Mononuclear cell (primary cell): ENCODE measurements at regions not wholly inside any gene's neighbourhood (a gene's known extent, or its start where the extent isn't known, plus 50 kb on each side); places are given as distances from the start of the nearest gene placed in this dataset.
"Not testable (repeated sequence)": the region's sequence is repeated elsewhere in the genome, so short reads cannot be mapped to it uniquely, and the experiment has no call there.

Experiments
- H3K27me3 ChIP-seq: 2 replicates; pipeline ENCODE4 v1.6.0; 2011; ENCODE audit warnings: low read length, control low read depth; ENCODE audit not compliant: insufficient read depth
- H3K4me1 ChIP-seq: 2 replicates; pipeline ENCODE4 v1.5.1; 2011; ENCODE audit warnings: mild to moderate bottlenecking, low read length, control low read depth; ENCODE audit not compliant: insufficient read depth
- H3K4me3 ChIP-seq: 2 replicates; pipeline ENCODE4 v1.5.1; 2011; ENCODE audit warnings: mild to moderate bottlenecking, low read length, moderate library complexity
- H3K9me3 ChIP-seq: 2 replicates; pipeline ENCODE4 v1.5.1; 2011; ENCODE audit warnings: low read depth, mild to moderate bottlenecking, control low read depth, low read length

GRCh38 chr17:20702692-20703091 lies 123.2 kb downstream of the CDRT15L2 start:
- Histone ChIP-seq H3K9me3 (no peaks in the 10 kb centered on the region), H3K4me3 (no peak overlapping the region), H3K4me1 (peaks cover 18% of the 10 kb centered on the region), H3K27me3 (no peaks in the 10 kb centered on the region)

DNA sequence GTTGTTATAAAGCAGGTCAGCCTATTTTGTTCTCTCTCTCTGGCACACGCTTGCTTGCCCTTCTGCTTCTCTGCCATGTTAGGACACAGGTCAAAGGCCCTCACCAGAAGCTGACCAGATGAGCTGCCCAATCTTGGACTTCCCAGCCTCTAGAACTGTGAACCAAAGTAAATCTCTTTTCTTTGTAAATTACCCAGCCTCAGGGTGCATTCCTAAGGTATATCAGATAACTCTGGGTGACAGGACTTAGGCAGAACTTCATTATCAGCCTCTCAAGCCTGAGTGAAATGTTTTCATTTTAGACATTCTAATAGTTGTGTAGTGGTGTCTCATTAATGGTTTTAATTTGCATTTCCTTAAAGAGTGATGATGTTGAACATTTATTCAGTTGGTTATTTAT lies 124.3 kb downstream of the CDRT15L2 start:
- H3K27me3 ChIP-seq: no peaks in the 10 kb centered on the region
- H3K4me1 ChIP-seq: peaks cover 11% of the 10 kb centered on the region
- no peaks in the 10 kb centered on the region for H3K9me3 ChIP-seq
- no peak overlapping the region for H3K4me3 ChIP-seq

DNA sequence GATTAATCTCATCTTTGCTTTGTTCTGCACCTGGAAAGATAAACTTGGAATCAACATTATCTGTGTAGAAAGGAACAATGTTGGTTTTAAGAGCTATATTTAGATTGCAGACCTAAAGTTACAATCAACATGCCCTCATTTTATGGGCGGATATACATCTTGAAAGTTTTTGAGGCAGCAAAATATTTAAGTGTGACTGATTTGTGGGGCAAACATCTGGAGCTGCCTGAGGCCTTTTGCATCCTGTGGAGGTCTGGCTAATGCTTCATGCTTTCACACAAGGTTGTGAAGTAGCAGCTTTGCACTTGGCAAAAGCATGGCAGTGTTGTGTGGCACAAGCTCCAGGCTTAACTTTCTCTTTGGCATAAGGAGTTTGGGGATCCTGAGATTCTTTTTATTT lies 125.7 kb downstream of the CDRT15L2 start:
- H3K4me3 ChIP-seq, H3K9me3 ChIP-seq, H3K4me1 ChIP-seq, H3K27me3 ChIP-seq: not testable (repeated sequence)

- Histone ChIP-seq H3K4me1 (no peaks in the 10 kb centered on the region), H3K9me3 (no peaks in the 10 kb centered on the region), H3K4me3 (no peak overlapping the region), H3K27me3 (no peaks in the 10 kb centered on the region)
Observed at GRCh38 chr17:20706751-20707373, 127.3 kb downstream of the CDRT15L2 start.

- H3K9me3 ChIP-seq, H3K27me3 ChIP-seq, H3K4me1 ChIP-seq, H3K4me3 ChIP-seq: not testable (repeated sequence)
Observed at GRCh38 chr17:20708821-20709220, 129.3 kb downstream of the CDRT15L2 start.

GRCh38 chr17:20716481-20716880 lies 137.0 kb downstream of the CDRT15L2 start:
- not testable (repeated sequence) for H3K9me3 ChIP-seq, H3K4me3 ChIP-seq, H3K27me3 ChIP-seq

GRCh38 chr17:20721171-20721570 lies 141.6 kb downstream of the CDRT15L2 start:
- H3K27me3 ChIP-seq: no peaks in the 10 kb centered on the region
- H3K4me1 ChIP-seq: no peaks in the 10 kb centered on the region
- H3K9me3 ChIP-seq: no peaks in the 10 kb centered on the region
- no peak overlapping the region for H3K4me3 ChIP-seq

More at GRCh38 chr17:20716481-20716880, 137.0 kb downstream of the CDRT15L2 start:
- H3K4me1 ChIP-seq: not testable (repeated sequence)

- H3K27me3 ChIP-seq, H3K4me3 ChIP-seq, H3K4me1 ChIP-seq, H3K9me3 ChIP-seq: not testable (repeated sequence)
Observed at GRCh38 chr17:20724391-20724790, 144.9 kb downstream of the CDRT15L2 start.

DNA sequence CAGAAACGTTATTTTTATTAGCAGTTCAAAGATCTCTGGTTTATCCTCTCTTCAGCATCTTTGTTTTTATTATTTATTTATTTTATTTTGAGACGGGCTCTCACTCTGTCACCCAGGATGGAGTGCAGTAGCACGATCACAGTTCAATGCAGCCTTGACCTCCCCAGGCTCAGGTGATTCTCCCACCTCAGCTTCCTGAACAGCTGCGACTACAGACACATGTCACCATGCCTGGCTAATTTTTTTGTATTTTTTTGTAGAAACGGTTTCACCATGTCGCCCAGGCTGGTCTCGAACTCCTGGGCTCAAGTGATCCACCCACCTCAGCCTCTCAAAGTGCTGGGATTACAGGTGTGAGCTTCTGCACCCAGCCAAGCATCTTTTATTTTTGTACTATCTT lies 147.7 kb downstream of the CDRT15L2 start:
- not testable (repeated sequence) for H3K4me1 ChIP-seq, H3K27me3 ChIP-seq, H3K4me3 ChIP-seq, H3K9me3 ChIP-seq

- Histone ChIP-seq H3K27me3 (no peaks in the 10 kb centered on the region), H3K9me3 (no peaks in the 10 kb centered on the region), H3K4me1 (no peaks in the 10 kb centered on the region), H3K4me3 (no peak overlapping the region)
Observed at GRCh38 chr17:20728181-20728580, 148.7 kb downstream of the CDRT15L2 start.

GRCh38 chr17:20731131-20731530 lies 151.6 kb downstream of the CDRT15L2 start:
- H3K4me3 ChIP-seq, H3K9me3 ChIP-seq, H3K27me3 ChIP-seq, H3K4me1 ChIP-seq: not testable (repeated sequence)

DNA sequence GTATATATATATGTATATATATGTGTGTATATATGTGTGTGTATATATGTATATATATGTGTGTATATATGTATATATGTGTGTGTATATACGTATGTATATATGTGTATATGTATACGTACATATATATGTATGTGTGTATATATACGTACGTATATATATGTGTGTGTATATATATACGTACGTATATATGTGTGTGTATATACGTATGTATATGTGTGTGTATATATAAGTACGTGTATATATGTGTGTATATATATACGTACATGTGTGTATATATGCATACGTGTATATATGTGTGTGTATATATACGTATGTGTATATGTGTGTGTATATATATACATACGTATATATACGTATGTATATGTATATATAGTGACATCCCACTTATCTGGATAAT lies 154.4 kb downstream of the CDRT15L2 start:
- Histone ChIP-seq H3K9me3 (no peaks in the 10 kb centered on the region), H3K4me1 (no peaks in the 10 kb centered on the region), H3K27me3 (no peaks in the 10 kb centered on the region), H3K4me3 (no peak overlapping the region)

DNA sequence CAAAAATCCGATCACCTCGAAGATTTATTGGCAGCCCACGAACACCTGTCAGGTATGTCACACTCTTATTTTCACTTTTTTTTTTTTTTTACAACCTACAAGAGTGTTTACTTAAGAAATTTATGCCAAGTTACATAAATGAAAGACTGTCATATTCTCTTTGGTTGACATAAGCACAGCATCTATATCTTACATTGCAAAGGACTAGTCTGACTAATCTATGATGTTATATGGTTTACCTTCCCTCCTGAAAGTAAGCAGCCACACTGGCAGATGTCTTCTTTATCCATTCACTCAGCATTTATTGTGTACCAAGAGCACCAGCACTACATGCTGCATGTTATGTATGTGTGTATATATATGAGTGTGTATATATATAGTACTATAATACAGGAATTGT lies 156.3 kb downstream of the CDRT15L2 start:
- no peaks in the 10 kb centered on the region for H3K27me3 ChIP-seq
- no peaks in the 10 kb centered on the region for H3K4me1 ChIP-seq
- H3K9me3 ChIP-seq: no peaks in the 10 kb centered on the region
- no peak overlapping the region for H3K4me3 ChIP-seq

GRCh38 chr17:20737636-20738035 lies 158.1 kb downstream of the CDRT15L2 start:
- not testable (repeated sequence) for H3K27me3 ChIP-seq, H3K9me3 ChIP-seq, H3K4me1 ChIP-seq, H3K4me3 ChIP-seq

DNA sequence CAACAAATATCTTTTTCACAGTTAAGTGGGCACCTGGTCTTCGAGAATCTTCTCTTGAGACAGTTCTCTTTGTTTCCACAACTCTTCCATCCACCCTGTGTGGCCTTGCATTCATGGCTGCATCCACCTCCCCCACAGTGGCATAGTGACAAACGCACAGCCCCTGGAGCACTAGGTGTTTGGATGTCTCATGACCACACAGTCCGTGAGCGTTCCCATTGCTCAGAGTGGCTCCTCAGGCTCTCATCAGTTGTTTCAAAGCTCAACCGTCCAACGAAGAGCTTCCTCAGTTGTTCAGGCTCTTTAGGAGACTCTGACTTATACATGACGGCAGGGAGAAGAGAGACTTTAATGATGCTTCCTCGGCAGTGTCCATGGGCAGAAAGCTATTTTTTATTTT lies 191.6 kb downstream of the CDRT15L2 start:
- no peaks in the 10 kb centered on the region for H3K4me1 ChIP-seq
- H3K27me3 ChIP-seq: no peaks in the 10 kb centered on the region
- no peak overlapping the region for H3K4me3 ChIP-seq
- H3K9me3 ChIP-seq: no peaks in the 10 kb centered on the region

DNA sequence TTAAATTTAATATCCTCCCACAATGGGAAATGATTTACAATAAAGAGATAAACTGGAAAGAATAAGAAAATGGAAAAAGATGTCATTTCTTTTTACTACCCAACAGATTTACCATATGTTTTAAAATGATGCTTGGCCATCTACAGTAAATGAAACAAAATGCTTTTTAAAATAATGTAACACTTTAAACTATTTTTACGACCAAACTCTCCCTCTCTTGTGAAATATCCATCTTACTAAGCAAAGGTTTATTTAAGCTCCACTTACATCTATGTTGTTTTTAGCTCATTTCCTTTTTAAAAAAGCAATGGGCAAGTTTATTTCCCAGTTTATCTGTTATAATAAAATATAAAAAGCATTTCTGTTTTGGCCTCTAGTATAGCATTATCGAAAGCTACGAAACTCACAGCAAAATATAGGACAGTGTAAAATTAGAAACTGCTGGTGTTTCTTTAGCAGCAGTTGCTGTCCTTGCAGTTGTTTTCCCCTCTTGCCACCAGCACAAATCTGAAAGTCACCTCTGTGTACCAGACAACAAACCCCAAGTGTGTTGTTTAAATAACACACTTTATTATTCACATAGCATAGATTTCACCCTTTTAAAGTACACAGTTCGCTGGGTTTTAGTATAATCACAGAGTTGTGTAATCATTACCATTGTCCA lies 195.1 kb downstream of the CDRT15L2 start:
- no peak overlapping the region for H3K4me3 ChIP-seq
- H3K4me1 ChIP-seq: no peaks in the 10 kb centered on the region
- H3K27me3 ChIP-seq: no peaks in the 10 kb centered on the region
- H3K9me3 ChIP-seq: no peaks in the 10 kb centered on the region
